Heart left ventricle (tissue), 13 donors: ENCODE measurements at regions not wholly inside any gene's neighbourhood (a gene's known extent, or its start where the extent isn't known, plus 50 kb on each side); places are given as distances from the start of the nearest gene placed in this dataset.

Experiments
- POLR2A ChIP-seq, 2 donors: fragments of 450-650 bp; IDR thresholded peaks; one replicate each; pipeline ENCODE4 v1.6.1; 2017; ENCODE audit warnings: antibody characterized with exemption in 2 of 2, mild to moderate bottlenecking in 2 of 2, moderate library complexity in 2 of 2
- TF ChIP-seq, protein P1 (sequence below), 12 donors: fragments of 200-600 bp; sonication (generic) in 4 of 12; IDR thresholded peaks; one replicate each; pipeline versions ENCODE4 v1.5.0 to v1.8.0; 2018 to 2022; ENCODE audit warnings: antibody characterized with exemption in 12 of 12, mild to moderate bottlenecking in 5 of 12
- donor health status: ischemic (EF 13 %, LVEDD 7.1; RV severe dilation, severe dysfunction).
- donor health status: DM: no; HTN: yes; CAD: no.
- donor health status: DM: no; HTN: no; CAD: no.
- donor health status: ischemic (EF 25% LVEDD 6.9; RV normal size, moderate dysfunction).
- donor health status: ischemic (EF 25% LVEDD 5.7; RV mildly dilated, moderate dysfunction).
- donor health status: ischemic (EF 35%, LVEDD 5.7; RV mildly dilated, moderate dysfunction).
- donor health status: nonischemic (EF 11% LVEDD 7.7; RV severe dilation, severe dysfunction).
- donor health status: DM: yes; HTN: yes; CAD: no.
- donor health status: PGD.
- donor health status: ischemic (EF 29% LVEDD 5.4; RV normal size, mild dysfunction).
- donor health status: nonischemic (EF 23%, LVEDD 6.1; RV moderate dilation, normal function).

GRCh38 chr10:10605551-10606081 is 412.1 kb upstream of the CELF2 start:
- TF ChIP-seq, protein P1, sequence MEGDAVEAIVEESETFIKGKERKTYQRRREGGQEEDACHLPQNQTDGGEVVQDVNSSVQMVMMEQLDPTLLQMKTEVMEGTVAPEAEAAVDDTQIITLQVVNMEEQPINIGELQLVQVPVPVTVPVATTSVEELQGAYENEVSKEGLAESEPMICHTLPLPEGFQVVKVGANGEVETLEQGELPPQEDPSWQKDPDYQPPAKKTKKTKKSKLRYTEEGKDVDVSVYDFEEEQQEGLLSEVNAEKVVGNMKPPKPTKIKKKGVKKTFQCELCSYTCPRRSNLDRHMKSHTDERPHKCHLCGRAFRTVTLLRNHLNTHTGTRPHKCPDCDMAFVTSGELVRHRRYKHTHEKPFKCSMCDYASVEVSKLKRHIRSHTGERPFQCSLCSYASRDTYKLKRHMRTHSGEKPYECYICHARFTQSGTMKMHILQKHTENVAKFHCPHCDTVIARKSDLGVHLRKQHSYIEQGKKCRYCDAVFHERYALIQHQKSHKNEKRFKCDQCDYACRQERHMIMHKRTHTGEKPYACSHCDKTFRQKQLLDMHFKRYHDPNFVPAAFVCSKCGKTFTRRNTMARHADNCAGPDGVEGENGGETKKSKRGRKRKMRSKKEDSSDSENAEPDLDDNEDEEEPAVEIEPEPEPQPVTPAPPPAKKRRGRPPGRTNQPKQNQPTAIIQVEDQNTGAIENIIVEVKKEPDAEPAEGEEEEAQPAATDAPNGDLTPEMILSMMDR (IDR thresholded peaks at IDR 0.05), result no peak
- no peak for TF ChIP-seq POLR2A (IDR thresholded peaks at IDR 0.05)
